HT1080 (cell line): ENCODE measurements at regions not wholly inside any gene's neighbourhood (a gene's known extent, or its start where the extent isn't known, plus 50 kb on each side); places are given as distances from the start of the nearest gene placed in this dataset.
"Not testable (repeated sequence)": the region's sequence is repeated elsewhere in the genome, so short reads cannot be mapped to it uniquely, and the experiment has no call there.

Experiments
- DNase-seq: peaks from one replicate; pipeline ENCODE4 v3.0.0-alpha.2; 2015; ENCODE audit warnings: low read depth

GRCh38 chr15:31217566-31218270, 108.9 kb upstream of the KLF13 start:
- no peak for DNase-seq

- DNase-seq = no peak
Measured at GRCh38 chr15:31219221-31219620, 107.4 kb upstream of the KLF13 start.

GRCh38 chr15:31221936-31222515, 104.6 kb upstream of the KLF13 start:
- no peak for DNase-seq

- no peak for DNase-seq
Measured at GRCh38 chr15:31222773-31223341, 103.8 kb upstream of the KLF13 start.

- no peak for DNase-seq
Measured at GRCh38 chr15:31223478-31224350, 102.9 kb upstream of the KLF13 start.

- DNase-seq = not testable (repeated sequence)
Measured at GRCh38 chr15:31224661-31225060, 102.0 kb upstream of the KLF13 start.

GRCh38 chr15:31225356-31225955, 101.2 kb upstream of the KLF13 start:
- DNase-seq = no peak

GRCh38 chr15:31226021-31226420, 100.6 kb upstream of the KLF13 start:
- no peak for DNase-seq

GRCh38 chr15:31227235-31227634, 99.4 kb upstream of the KLF13 start:
- DNase-seq = no peak

GRCh38 chr15:31228011-31228484, 98.6 kb upstream of the KLF13 start:
- no peak for DNase-seq

GRCh38 chr15:31228980-31229826, 97.4 kb upstream of the KLF13 start:
- DNase-seq = no peak

GRCh38 chr15:31230630-31231485, 95.8 kb upstream of the KLF13 start:
- no peak for DNase-seq

- DNase-seq = no peak
Measured at GRCh38 chr15:31234815-31235214, 91.8 kb upstream of the KLF13 start.

GRCh38 chr15:31235311-31236183, 91.1 kb upstream of the KLF13 start:
- no peak for DNase-seq

- DNase-seq = peak; percentile 79
Measured at GRCh38 chr15:31236184-31237042, 90.2 kb upstream of the KLF13 start.

GRCh38 chr15:31237043-31237324, 89.7 kb upstream of the KLF13 start:
- DNase-seq = no peak

- DNase-seq = no peak
Measured at GRCh38 chr15:31238906-31239305, 87.7 kb upstream of the KLF13 start.

GRCh38 chr15:31239409-31239808, 87.2 kb upstream of the KLF13 start:
- no peak for DNase-seq
